ENCODE measurements at regions not wholly inside any gene's neighbourhood (a gene's known extent, or its start where the extent isn't known, plus 50 kb on each side); places are given as distances from the start of the nearest gene placed in this dataset.

DNA sequence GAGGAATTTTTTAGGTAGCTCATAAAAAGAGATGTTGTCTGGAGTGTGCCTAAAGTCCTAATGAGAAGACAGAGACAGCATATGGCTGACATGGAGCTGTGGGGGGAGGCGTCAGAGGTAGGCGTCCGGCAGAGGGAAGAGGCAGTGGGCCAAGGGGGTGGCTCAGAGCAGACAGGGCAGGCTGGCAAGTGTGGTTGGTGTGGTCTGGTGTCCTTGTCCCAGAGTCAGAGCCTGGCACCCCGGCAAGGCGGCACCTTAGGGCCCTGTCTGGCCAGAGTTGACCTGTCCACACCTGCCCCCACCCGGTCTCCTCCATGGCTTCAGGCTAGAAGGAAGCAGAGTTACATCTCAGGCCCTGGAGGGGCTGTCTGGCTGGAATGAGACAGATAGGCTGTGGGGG is 220.3 kb upstream of the ZNF32 start:
- TF ChIP-seq, protein P1, sequence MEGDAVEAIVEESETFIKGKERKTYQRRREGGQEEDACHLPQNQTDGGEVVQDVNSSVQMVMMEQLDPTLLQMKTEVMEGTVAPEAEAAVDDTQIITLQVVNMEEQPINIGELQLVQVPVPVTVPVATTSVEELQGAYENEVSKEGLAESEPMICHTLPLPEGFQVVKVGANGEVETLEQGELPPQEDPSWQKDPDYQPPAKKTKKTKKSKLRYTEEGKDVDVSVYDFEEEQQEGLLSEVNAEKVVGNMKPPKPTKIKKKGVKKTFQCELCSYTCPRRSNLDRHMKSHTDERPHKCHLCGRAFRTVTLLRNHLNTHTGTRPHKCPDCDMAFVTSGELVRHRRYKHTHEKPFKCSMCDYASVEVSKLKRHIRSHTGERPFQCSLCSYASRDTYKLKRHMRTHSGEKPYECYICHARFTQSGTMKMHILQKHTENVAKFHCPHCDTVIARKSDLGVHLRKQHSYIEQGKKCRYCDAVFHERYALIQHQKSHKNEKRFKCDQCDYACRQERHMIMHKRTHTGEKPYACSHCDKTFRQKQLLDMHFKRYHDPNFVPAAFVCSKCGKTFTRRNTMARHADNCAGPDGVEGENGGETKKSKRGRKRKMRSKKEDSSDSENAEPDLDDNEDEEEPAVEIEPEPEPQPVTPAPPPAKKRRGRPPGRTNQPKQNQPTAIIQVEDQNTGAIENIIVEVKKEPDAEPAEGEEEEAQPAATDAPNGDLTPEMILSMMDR (IDR thresholded peaks at IDR 0.05; ENCODE audit: poor library complexity, severe bottlenecking): no peak
- Histone ChIP-seq H3K9me3 (ENCODE audit: severe bottlenecking) (no peaks in the 10 kb centered on the region), H3K27ac (ENCODE audit: poor library complexity, severe bottlenecking) (no peak overlapping the region), H3K4me1 (ENCODE audit: insufficient read depth, poor library complexity, severe bottlenecking) (no peaks in the 10 kb centered on the region), H3K27me3 (ENCODE audit: insufficient read depth, poor library complexity, severe bottlenecking) (no peaks in the 10 kb centered on the region), H3K36me3 (ENCODE audit: low read depth) (no peaks in the 10 kb centered on the region), H3K4me3 (ENCODE audit: severe bottlenecking) (no peak overlapping the region)
- no peak for DNase-seq (ENCODE audit: low spot score)
- no peak for ATAC-seq (ENCODE audit: low read depth)

DNA sequence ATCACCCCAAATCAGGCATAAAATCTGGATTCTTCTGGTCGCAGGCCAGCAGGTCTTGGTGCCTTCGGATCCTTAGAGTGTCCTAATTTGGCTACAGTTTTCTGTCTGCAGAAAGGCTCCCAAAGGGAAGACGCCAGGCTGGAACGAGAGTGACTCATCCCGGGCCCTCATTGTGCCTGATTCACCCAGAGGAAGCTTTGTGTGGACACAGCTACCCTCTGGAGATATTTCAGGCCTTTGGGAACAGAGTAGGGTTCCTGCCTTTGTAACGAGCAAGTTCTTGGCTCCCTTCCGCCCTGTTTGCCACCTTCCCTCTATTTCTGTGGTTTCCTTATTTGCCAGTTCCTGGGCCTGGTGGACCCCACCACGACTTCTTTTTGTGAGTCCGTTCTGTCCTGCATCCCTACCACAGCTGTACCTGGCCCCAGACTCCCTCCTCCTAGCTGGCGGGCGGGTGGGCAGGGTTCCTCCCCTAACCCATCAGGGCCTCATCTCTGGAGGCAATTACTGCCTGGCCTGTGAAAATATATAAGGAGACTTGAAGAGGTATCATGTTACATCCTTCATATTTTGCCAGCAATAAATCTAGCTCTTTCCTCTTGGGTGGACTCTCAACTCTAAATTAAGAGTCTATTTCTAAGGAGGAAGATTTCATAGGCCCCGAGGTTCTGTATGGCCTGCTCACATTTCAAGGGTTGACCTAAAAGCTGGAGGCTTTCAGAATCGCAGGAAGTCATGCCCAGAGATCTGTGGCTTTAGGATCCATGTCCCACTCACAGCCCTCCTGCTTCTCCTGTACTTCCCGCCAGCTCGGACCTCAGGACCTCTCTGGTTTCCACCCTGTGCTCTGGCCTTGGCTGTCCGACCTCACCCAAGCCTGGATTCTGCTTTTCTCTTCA is 219.2 kb upstream of the ZNF32 start:
- ATAC-seq (ENCODE audit: low read depth) (peak; percentile 64; the same call in 2 of the 3 replicates), DNase-seq (ENCODE audit: low spot score) (no peak)
- Histone ChIP-seq H3K9me3 (ENCODE audit: severe bottlenecking) (no peaks in the 10 kb centered on the region), H3K4me1 (ENCODE audit: insufficient read depth, poor library complexity, severe bottlenecking) (no peaks in the 10 kb centered on the region), H3K27ac (ENCODE audit: poor library complexity, severe bottlenecking) (no peak overlapping the region), H3K36me3 (ENCODE audit: low read depth) (no peaks in the 10 kb centered on the region), H3K4me3 (ENCODE audit: severe bottlenecking) (no peak overlapping the region), H3K27me3 (ENCODE audit: insufficient read depth, poor library complexity, severe bottlenecking) (no peaks in the 10 kb centered on the region)
- TF ChIP-seq, protein P1 (IDR thresholded peaks at IDR 0.05; ENCODE audit: poor library complexity, severe bottlenecking): no peak

DNA sequence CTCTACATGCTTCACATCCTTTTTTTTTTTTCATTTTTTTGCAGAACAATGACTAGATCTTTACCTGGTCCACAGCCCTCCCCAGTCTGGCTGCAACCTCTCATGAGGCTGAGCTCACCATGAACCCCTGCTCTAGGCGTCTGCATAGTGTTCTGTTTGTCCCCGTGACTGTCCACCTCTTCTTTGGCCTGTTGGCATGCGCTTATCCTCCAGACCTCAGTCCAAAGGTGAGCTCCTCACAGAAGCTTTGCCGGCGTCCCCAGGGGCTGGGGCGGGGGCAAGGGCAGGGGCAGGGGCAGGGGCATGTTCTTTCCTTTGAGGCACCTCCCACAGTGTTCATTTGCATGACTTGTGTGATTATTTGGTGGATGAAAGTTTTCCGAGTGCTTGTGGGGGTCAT is 218.4 kb upstream of the ZNF32 start:
- H3K27me3 ChIP-seq (ENCODE audit: insufficient read depth, poor library complexity, severe bottlenecking): no peaks in the 10 kb centered on the region
- no peak overlapping the region for H3K4me3 ChIP-seq (ENCODE audit: severe bottlenecking)
- TF ChIP-seq, protein P1 (IDR thresholded peaks at IDR 0.05; ENCODE audit: poor library complexity, severe bottlenecking): no peak
- H3K27ac ChIP-seq (ENCODE audit: poor library complexity, severe bottlenecking): no peak overlapping the region
- H3K36me3 ChIP-seq (ENCODE audit: low read depth): no peaks in the 10 kb centered on the region
- H3K4me1 ChIP-seq (ENCODE audit: insufficient read depth, poor library complexity, severe bottlenecking): no peaks in the 10 kb centered on the region
- H3K9me3 ChIP-seq (ENCODE audit: severe bottlenecking): no peaks in the 10 kb centered on the region
- DNase-seq (ENCODE audit: low spot score): no peak
- no peak for ATAC-seq (ENCODE audit: low read depth)

DNA sequence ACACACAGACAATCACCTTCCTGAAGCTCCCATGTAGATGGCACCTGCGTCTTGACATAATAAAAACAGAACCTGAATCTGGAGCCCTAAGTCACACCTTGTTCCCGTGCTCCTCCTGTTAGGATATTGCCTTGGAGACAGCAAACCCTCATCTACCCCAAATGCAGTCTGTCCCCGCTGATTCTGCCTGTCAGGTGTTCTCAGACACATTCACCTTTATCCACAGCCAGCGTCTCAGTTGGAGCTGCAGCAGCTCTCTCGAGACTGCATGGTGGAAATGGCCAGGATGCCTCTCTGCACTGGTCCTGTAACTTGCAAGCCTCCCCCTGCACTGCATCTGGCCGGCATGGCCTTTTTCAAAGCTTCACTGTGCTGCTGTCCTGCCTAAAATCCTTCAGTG is 218.0 kb upstream of the ZNF32 start:
- Histone ChIP-seq H3K36me3 (ENCODE audit: low read depth) (no peaks in the 10 kb centered on the region), H3K27ac (ENCODE audit: poor library complexity, severe bottlenecking) (no peak overlapping the region)

More for the DNA sequence above, 218.0 kb upstream of the ZNF32 start:
- TF ChIP-seq, protein P1 (IDR thresholded peaks at IDR 0.05; ENCODE audit: poor library complexity, severe bottlenecking): no peak
- no peak for ATAC-seq (ENCODE audit: low read depth)
- H3K4me1 ChIP-seq (ENCODE audit: insufficient read depth, poor library complexity, severe bottlenecking): no peaks in the 10 kb centered on the region
- H3K27me3 ChIP-seq (ENCODE audit: insufficient read depth, poor library complexity, severe bottlenecking): no peaks in the 10 kb centered on the region
- no peak overlapping the region for H3K4me3 ChIP-seq (ENCODE audit: severe bottlenecking)
- no peak for DNase-seq (ENCODE audit: low spot score)
- no peaks in the 10 kb centered on the region for H3K9me3 ChIP-seq (ENCODE audit: severe bottlenecking)

All from RWPE2 (cell line).